H9 (cell line): ENCODE measurements at regions not wholly inside any gene's neighbourhood (a gene's known extent, or its start where the extent isn't known, plus 50 kb on each side); places are given as distances from the start of the nearest gene placed in this dataset.

Experiments
- DNase-seq: peaks from one replicate; pipeline ENCODE4 v3.0.0-alpha.2; 2017
- H2AFZ ChIP-seq: one replicate; pipeline ENCODE4 v1.6.1; 2013; ENCODE audit warnings: mild to moderate bottlenecking, low read length, control low read depth, moderate library complexity
- H2AK5ac ChIP-seq: 2 replicates; pipeline ENCODE4 v1.6.1; 2013; ENCODE audit warnings: low read length, control low read depth, mixed read lengths; ENCODE audit not compliant: insufficient read length
- H2BK120ac ChIP-seq: one replicate; pipeline ENCODE4 v1.6.1; 2013; ENCODE audit warnings: low read depth, mild to moderate bottlenecking, low read length, control low read depth, inconsistent platforms; ENCODE audit not compliant: poor library complexity, severe bottlenecking
- H2BK12ac ChIP-seq: 2 replicates; pipeline ENCODE4 v1.6.1; 2013; ENCODE audit warnings: low read length, control low read depth, mixed read lengths, low read depth; ENCODE audit not compliant: insufficient read length
- H2BK15ac ChIP-seq: 2 replicates; pipeline ENCODE4 v1.6.1; 2013; ENCODE audit warnings: low read depth, low read length, control low read depth
- H2BK20ac ChIP-seq: one replicate; pipeline ENCODE4 v1.6.1; 2013; ENCODE audit warnings: low read depth, mild to moderate bottlenecking, low read length, control low read depth, inconsistent platforms; ENCODE audit not compliant: poor library complexity, severe bottlenecking
- H2BK5ac ChIP-seq: 2 replicates; pipeline ENCODE4 v1.6.1; 2013; ENCODE audit warnings: low read length, control low read depth, mixed read lengths; ENCODE audit not compliant: insufficient read length
- H3K14ac ChIP-seq: 2 replicates; pipeline ENCODE4 v1.6.1; 2013; ENCODE audit warnings: low read length, control low read depth; ENCODE audit not compliant: insufficient read depth
- H3K18ac ChIP-seq: 2 replicates; pipeline ENCODE4 v1.6.1; 2013; ENCODE audit warnings: low read depth, mild to moderate bottlenecking, mixed read lengths, low read length, control low read depth; ENCODE audit not compliant: insufficient read length
- H3K23ac ChIP-seq: 2 replicates; pipeline ENCODE4 v1.6.1; 2013; ENCODE audit warnings: low read length, control low read depth, mixed read lengths, low read depth; ENCODE audit not compliant: insufficient read length
- H3K23me2 ChIP-seq: 2 replicates; pipeline ENCODE4 v1.6.1; 2013; ENCODE audit warnings: low read depth, mild to moderate bottlenecking, mixed read lengths, low read length, control low read depth; ENCODE audit not compliant: insufficient read length, poor library complexity, severe bottlenecking
- H3K27ac ChIP-seq: 2 replicates; pipeline ENCODE4 v1.5.1; 2013; ENCODE audit warnings: low read length, control low read depth, mixed read lengths, low read depth; ENCODE audit not compliant: insufficient read length
- H3K27me3 ChIP-seq: 2 replicates; pipeline ENCODE4 v1.6.1; 2013; ENCODE audit warnings: low read length, control low read depth, inconsistent platforms; ENCODE audit not compliant: insufficient read depth
- H3K4ac ChIP-seq: 2 replicates; pipeline ENCODE4 v1.6.1; 2013; ENCODE audit warnings: low read depth, mild to moderate bottlenecking, control low read depth, inconsistent platforms, low read length, moderate library complexity
- H3K4me1 ChIP-seq: 2 replicates; pipeline ENCODE4 v1.6.1; 2013; ENCODE audit warnings: low read length, control low read depth, inconsistent platforms; ENCODE audit not compliant: insufficient read depth
- H3K4me2 ChIP-seq: 2 replicates; pipeline ENCODE4 v1.6.1; 2013; ENCODE audit warnings: low read length, control low read depth, mixed read lengths; ENCODE audit not compliant: insufficient read length, insufficient read depth
- H3K56ac ChIP-seq: 2 replicates; pipeline ENCODE4 v1.6.1; 2013; ENCODE audit warnings: low read depth, mild to moderate bottlenecking, mixed read lengths, low read length, control low read depth; ENCODE audit not compliant: insufficient read length
- H3K79me1 ChIP-seq: 2 replicates; pipeline ENCODE4 v1.6.1; 2013; ENCODE audit warnings: low read depth, mild to moderate bottlenecking, moderate library complexity, low read length, control low read depth, inconsistent platforms; ENCODE audit not compliant: insufficient read depth, poor library complexity, severe bottlenecking
- H3K79me2 ChIP-seq: 2 replicates; pipeline ENCODE4 v1.6.1; 2013; ENCODE audit warnings: low read length, control low read depth, inconsistent platforms; ENCODE audit not compliant: insufficient read depth
- H3K9ac ChIP-seq: 2 replicates; pipeline ENCODE4 v1.6.1; 2013; ENCODE audit warnings: low read length, control low read depth, mixed read lengths; ENCODE audit not compliant: insufficient read length; ENCODE audit errors: extremely low read depth
- H3K9me3 ChIP-seq: one replicate; pipeline ENCODE4 v1.6.1; 2013; ENCODE audit warnings: low read depth, low read length, inconsistent platforms; ENCODE audit not compliant: control insufficient read depth
- H3T11ph ChIP-seq: one replicate; pipeline ENCODE4 v1.6.1; 2013; ENCODE audit warnings: mild to moderate bottlenecking, low read length, control low read depth, inconsistent platforms
- H4K20me1 ChIP-seq: one replicate; pipeline ENCODE4 v1.6.1; 2013; ENCODE audit not compliant: control insufficient read depth, insufficient read length, insufficient read depth
- H4K5ac ChIP-seq: 2 replicates; pipeline ENCODE4 v1.6.1; 2013; ENCODE audit warnings: low read depth, mild to moderate bottlenecking, mixed read lengths, low read length, control low read depth; ENCODE audit not compliant: insufficient read length
- H4K8ac ChIP-seq: replicated peaks from 2 replicates; pipeline ENCODE4 v1.6.1; 2013; ENCODE audit warnings: low read length, control low read depth, mixed read lengths, low read depth; ENCODE audit not compliant: insufficient read length
- H4K91ac ChIP-seq: 2 replicates; pipeline ENCODE4 v1.6.1; 2013; ENCODE audit warnings: low read depth, mild to moderate bottlenecking, moderate library complexity, mixed read lengths, low read length, control low read depth; ENCODE audit not compliant: insufficient read length
- H3K27ac Mint-ChIP-seq, 3 experiments: 2 replicates in 2 of 3; 3 replicates in 1 of 3; pipeline ENCODE4 v1.8.0; 2020 to 2021; ENCODE audit warnings: mixed read lengths in 3 of 3, mild to moderate bottlenecking in 1 of 3, moderate library complexity in 1 of 3
- H3K27me3 Mint-ChIP-seq: 2 replicates; pipeline ENCODE4 v1.8.0; 2021; ENCODE audit warnings: low read depth, mild to moderate bottlenecking, moderate library complexity, mixed read lengths
- H3K36me3 Mint-ChIP-seq, 3 experiments: 2 replicates in 2 of 3; 3 replicates in 1 of 3; pipeline ENCODE4 v1.8.0; 2020 to 2021; ENCODE audit warnings: low read depth in 3 of 3, mixed read lengths in 3 of 3; ENCODE audit not compliant: insufficient read depth in 1 of 3
- H3K4me1 Mint-ChIP-seq, 2 experiments: 2 replicates each; pipeline ENCODE4 v1.8.0; 2020; ENCODE audit warnings: mixed read lengths in 2 of 2
- H3K4me3 Mint-ChIP-seq, 2 experiments: 2 replicates in 1 of 2; 3 replicates in 1 of 2; pipeline ENCODE4 v1.8.0; 2020 to 2021; ENCODE audit warnings: mild to moderate bottlenecking in 2 of 2, mixed read lengths in 2 of 2, moderate library complexity in 1 of 2
- H3K9me3 Mint-ChIP-seq, 2 experiments: 2 replicates in 1 of 2; 3 replicates in 1 of 2; pipeline ENCODE4 v1.8.0; 2020; ENCODE audit warnings: mild to moderate bottlenecking in 2 of 2, mixed read lengths in 2 of 2, moderate library complexity in 1 of 2
- CTCF ChIP-seq: fragments of 200-600 bp; sonication (generic); conservative IDR thresholded peaks from 3 replicates; pipeline ENCODE4 v1.8.0; 2021; ENCODE audit warnings: antibody characterized with exemption, mild to moderate bottlenecking
- WGBS: extraction: QIAGEN DNeasy Blood & Tissue Kit; methylation state at CpG from one replicate; pipeline ENCODE4 v1.1.7; 2013; ENCODE audit warnings: missing lambda C conversion rate, low lambda C conversion rate, mixed read lengths; ENCODE audit not compliant: insufficient read length; ENCODE audit errors: extremely low coverage; 5-methylcytosine and 5-hydroxymethylcytosine counted together

- Mint-ChIP-seq H3K9me3 (no peaks in the 10 kb centered on the region), H3K36me3 (no peaks in the 10 kb centered on the region), H3K4me3 (no peak overlapping the region), H3K27me3 (no peaks in the 10 kb centered on the region), H3K27ac (no peak overlapping the region), H3K4me1 (peaks cover 9 to 13% of the 10 kb centered on the region in 2 experiments)
- H2BK15ac ChIP-seq, result no peak overlapping the region
- no peak overlapping the region for H2BK12ac ChIP-seq
- H3K79me1 ChIP-seq, result no peaks in the 10 kb centered on the region
- no peak overlapping the region for H2AK5ac ChIP-seq
- no peak overlapping the region for H3K4me2 ChIP-seq
- H3K79me2 ChIP-seq, result no peaks in the 10 kb centered on the region
- no peak for DNase-seq
- H3K27ac ChIP-seq, result no peak overlapping the region
- no peaks in the 10 kb centered on the region for H3K23me2 ChIP-seq
- H3T11ph ChIP-seq, result no peak overlapping the region
- H2BK20ac ChIP-seq, result no peak overlapping the region
- no peak overlapping the region for H3K9ac ChIP-seq
- no peaks in the 10 kb centered on the region for H3K4me1 ChIP-seq
- no peak overlapping the region for H2AFZ ChIP-seq
- no peak for TF ChIP-seq CTCF
- no peak overlapping the region for H3K14ac ChIP-seq
- no peak overlapping the region for H3K23ac ChIP-seq
- no peak overlapping the region for H4K5ac ChIP-seq
- no peak overlapping the region for H3K18ac ChIP-seq
- no peak overlapping the region for H2BK120ac ChIP-seq
- no peak overlapping the region for H4K91ac ChIP-seq
- no peak overlapping the region for H3K56ac ChIP-seq
- no CpG with 5 or more reads among the region's 5 CpGs for WGBS
- H2BK5ac ChIP-seq, result no peak overlapping the region
- no peak overlapping the region for H4K8ac ChIP-seq
- H3K27me3 ChIP-seq, result no peaks in the 10 kb centered on the region; the same call in 1 of the 2 replicates
- no peaks in the 10 kb centered on the region for H3K9me3 ChIP-seq
- no peaks in the 10 kb centered on the region for H4K20me1 ChIP-seq
- no peak overlapping the region for H3K4ac ChIP-seq
These were observed 197.5 kb downstream of the ATG4C start for GRCh38 chr1:62981434-62981833.
